ENCODE measurements at regions not wholly inside any gene's neighbourhood (a gene's known extent, or its start where the extent isn't known, plus 50 kb on each side); places are given as distances from the start of the nearest gene placed in this dataset.
"Not testable (repeated sequence)": the region's sequence is repeated elsewhere in the genome, so short reads cannot be mapped to it uniquely, and the experiment has no call there.

GRCh38 chr7:46934198-46934825, 647.6 kb downstream of the TNS3 start:
- no peak for ATAC-seq (ENCODE audit: poor library complexity)
- no peak for DNase-seq
- intact Hi-C loops (cut with DNase I) = no loop called here

GRCh38 chr7:46933596-46933995, 648.3 kb downstream of the TNS3 start:
- peak; percentile 47 for ATAC-seq (ENCODE audit: poor library complexity)
- intact Hi-C loops (cut with DNase I) = no loop called here
- DNase-seq = no peak

- ATAC-seq (ENCODE audit: poor library complexity) (peak; percentile 88), DNase-seq (no peak)
- intact Hi-C loops (cut with DNase I) = no loop called here
These were observed 649.1 kb downstream of the TNS3 start for GRCh38 chr7:46932676-46933424.

GRCh38 chr7:46932306-46932675, 649.6 kb downstream of the TNS3 start:
- DNase-seq (no peak), ATAC-seq (ENCODE audit: poor library complexity) (no peak)
- intact Hi-C loops (cut with DNase I) = no loop called here

- DNase-seq (no peak), ATAC-seq (ENCODE audit: poor library complexity) (peak; percentile 50)
- intact Hi-C loops (cut with DNase I) = no loop called here
These were observed 651.5 kb downstream of the TNS3 start for GRCh38 chr7:46930366-46930765.

- intact Hi-C loops (cut with DNase I) = no loop called here
- DNase-seq (no peak), ATAC-seq (ENCODE audit: poor library complexity) (no peak)
These were observed 652.6 kb downstream of the TNS3 start for GRCh38 chr7:46929359-46929758.

- intact Hi-C loops (cut with DNase I) = no loop called here
- ATAC-seq (ENCODE audit: poor library complexity) (no peak), DNase-seq (no peak)
These were observed 653.2 kb downstream of the TNS3 start for GRCh38 chr7:46928719-46929118.

GRCh38 chr7:46927131-46927810, 654.6 kb downstream of the TNS3 start:
- no peak for ATAC-seq (ENCODE audit: poor library complexity)
- intact Hi-C loops (cut with DNase I) = no loop called here
- no peak for DNase-seq

- intact Hi-C loops (cut with DNase I) = no loop called here
- DNase-seq (no peak), ATAC-seq (ENCODE audit: poor library complexity) (no peak)
These were observed 665.3 kb downstream of the TNS3 start for GRCh38 chr7:46916581-46916980.

GRCh38 chr7:46912692-46913091, 669.2 kb downstream of the TNS3 start:
- no peak for DNase-seq
- intact Hi-C loops (cut with DNase I) = no loop called here
- ATAC-seq (ENCODE audit: poor library complexity) = no peak

- ATAC-seq (ENCODE audit: poor library complexity) (no peak), DNase-seq (no peak)
- intact Hi-C loops (cut with DNase I) = no loop called here
These were observed 672.3 kb downstream of the TNS3 start for GRCh38 chr7:46909601-46910051.

- ATAC-seq (ENCODE audit: poor library complexity) = no peak
- DNase-seq = no peak
- intact Hi-C loops (cut with DNase I) = no loop called here
These were observed 673.1 kb downstream of the TNS3 start for GRCh38 chr7:46908770-46909169.

GRCh38 chr7:46904523-46904922, 677.4 kb downstream of the TNS3 start:
- ATAC-seq (ENCODE audit: poor library complexity); intact Hi-C loops (cut with DNase I); DNase-seq: not testable (repeated sequence)

GRCh38 chr7:46902463-46902862, 679.4 kb downstream of the TNS3 start:
- intact Hi-C loops (cut with DNase I) = no loop called here
- ATAC-seq (ENCODE audit: poor library complexity) = no peak
- no peak for DNase-seq

GRCh38 chr7:46900312-46901263, 681.3 kb downstream of the TNS3 start:
- intact Hi-C loops (cut with DNase I) = no loop called here
- ATAC-seq (ENCODE audit: poor library complexity) = peak; percentile 97
- peak; percentile 43 for DNase-seq

GRCh38 chr7:46897381-46897780, 684.5 kb downstream of the TNS3 start:
- DNase-seq (no peak), ATAC-seq (ENCODE audit: poor library complexity) (no peak)
- intact Hi-C loops (cut with DNase I) = no loop called here

GRCh38 chr7:46886669-46887374, 695.1 kb downstream of the TNS3 start:
- intact Hi-C loops (cut with DNase I) = no loop called here
- DNase-seq (no peak), ATAC-seq (ENCODE audit: poor library complexity) (no peak)

GRCh38 chr7:46885167-46885566, 696.7 kb downstream of the TNS3 start:
- intact Hi-C loops (cut with DNase I) = no loop called here
- ATAC-seq (ENCODE audit: poor library complexity) (no peak), DNase-seq (no peak)
